NCI-H446 (cell line): ENCODE measurements at regions not wholly inside any gene's neighbourhood (a gene's known extent, or its start where the extent isn't known, plus 50 kb on each side); places are given as distances from the start of the nearest gene placed in this dataset.
"Not testable (repeated sequence)": the region's sequence is repeated elsewhere in the genome, so short reads cannot be mapped to it uniquely, and the experiment has no call there.

ENCODE experiments used
- DNase-seq, 2 experiments: peaks; one replicate each; lab custom pipeline; 2025; lab: John Stamatoyannopoulos, UW

- no peak for DNase-seq
These were observed 51.3 kb upstream of the SUB1 start for GRCh38 chr5:32534041-32534440.

GRCh38 chr5:32531885-32532520, 53.4 kb upstream of the SUB1 start:
- DNase-seq, result no peak

- DNase-seq, result not testable (repeated sequence)
These were observed 58.0 kb upstream of the SUB1 start for GRCh38 chr5:32527321-32527720.

GRCh38 chr5:32526810-32527209, 58.5 kb upstream of the SUB1 start:
- DNase-seq, result no peak

- DNase-seq, result no peak
These were observed 61.7 kb upstream of the SUB1 start for GRCh38 chr5:32523625-32524024.

- DNase-seq, result no peak
These were observed 62.8 kb upstream of the SUB1 start for GRCh38 chr5:32522429-32523143.

GRCh38 chr5:32521481-32521880, 63.9 kb upstream of the SUB1 start:
- DNase-seq, result no peak

GRCh38 chr5:32520972-32521371, 64.4 kb upstream of the SUB1 start:
- no peak for DNase-seq

- DNase-seq, result no peak
These were observed 65.0 kb upstream of the SUB1 start for GRCh38 chr5:32520356-32520755.

GRCh38 chr5:32519508-32519907, 65.8 kb upstream of the SUB1 start:
- no peak for DNase-seq

- no peak for DNase-seq
These were observed 70.3 kb upstream of the ZFR start for GRCh38 chr5:32514806-32515205.

GRCh38 chr5:32512926-32513325, 68.4 kb upstream of the ZFR start:
- DNase-seq, result no peak

- no peak for DNase-seq
These were observed 67.3 kb upstream of the ZFR start for GRCh38 chr5:32511776-32512374.

GRCh38 chr5:32510860-32511259, 66.3 kb upstream of the ZFR start:
- DNase-seq, result no peak

GRCh38 chr5:32508806-32509805, 64.6 kb upstream of the ZFR start:
- no peak for DNase-seq

GRCh38 chr5:32507738-32508434, 63.3 kb upstream of the ZFR start:
- peak in 1 of 2 experiments; percentile 63 for DNase-seq

- DNase-seq, result peak; percentile 35 to 87
These were observed 62.3 kb upstream of the ZFR start for GRCh38 chr5:32506799-32507198.

GRCh38 chr5:32506201-32506661, 61.7 kb upstream of the ZFR start:
- DNase-seq, result peak; percentile 65 to 90

GRCh38 chr5:32505756-32506155, 61.2 kb upstream of the ZFR start:
- DNase-seq, result peak; percentile 53 to 77

- peak; percentile 97 to 98 for DNase-seq
These were observed 60.6 kb upstream of the ZFR start for GRCh38 chr5:32504989-32505596.
